Germinal center (tissue), 1 donor: ENCODE measurements at regions not wholly inside any gene's neighbourhood (a gene's known extent, or its start where the extent isn't known, plus 50 kb on each side); places are given as distances from the start of the nearest gene placed in this dataset.
"Not testable (repeated sequence)": the region's sequence is repeated elsewhere in the genome, so short reads cannot be mapped to it uniquely, and the experiment has no call there.

Source experiments
- DNase-seq: peaks from one replicate; pipeline ENCODE4 v3.0.0; 2012; ENCODE audit warnings: mixed read lengths, low spot score

- no peak for DNase-seq
These were observed 2384.8 kb upstream of the ACO1 start for GRCh38 chr9:29999645-30000044.

GRCh38 chr9:30010691-30011090 lies 2373.8 kb upstream of the ACO1 start:
- DNase-seq, result no peak

GRCh38 chr9:30012622-30013021 lies 2371.8 kb upstream of the ACO1 start:
- no peak for DNase-seq

- no peak for DNase-seq
These were observed 2369.4 kb upstream of the ACO1 start for GRCh38 chr9:30015073-30015472.

DNA sequence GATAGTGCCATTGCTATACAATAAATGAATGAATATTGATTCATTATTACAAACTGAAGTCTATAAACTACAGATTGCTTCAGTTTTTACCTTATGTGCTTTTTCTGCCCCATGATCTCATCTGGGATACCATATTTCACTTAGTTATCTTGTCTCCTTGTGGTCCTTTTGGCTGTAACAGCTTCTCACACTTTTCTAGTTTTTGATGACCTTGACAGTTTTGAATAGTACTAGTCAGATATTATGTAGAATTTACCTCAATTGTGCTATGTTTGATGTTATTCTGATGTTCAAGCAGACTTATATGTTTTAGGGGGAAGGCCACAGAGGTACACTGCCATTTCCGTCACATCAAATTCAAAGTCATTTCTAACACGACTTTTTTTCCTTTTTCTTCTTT lies 2364.3 kb upstream of the ACO1 start:
- no peak for DNase-seq

DNA sequence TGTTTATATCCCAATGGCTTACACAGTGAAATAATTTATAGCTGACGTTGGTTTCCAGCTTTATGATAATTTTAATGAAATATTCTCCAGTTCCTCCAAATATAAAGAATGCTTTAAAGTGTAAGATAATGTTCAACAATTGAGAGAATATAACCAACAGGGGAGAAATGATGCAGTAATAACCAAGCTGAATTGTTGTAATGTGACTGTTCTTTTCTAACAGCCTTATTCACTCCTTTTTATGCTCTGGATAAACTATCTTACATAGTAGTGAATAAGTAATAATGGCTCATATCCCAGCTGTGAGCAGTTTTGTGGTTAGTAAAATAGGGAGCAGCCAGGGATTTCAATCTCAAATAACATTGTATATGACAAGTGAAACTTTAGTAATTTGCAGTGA lies 2348.7 kb upstream of the ACO1 start:
- no peak for DNase-seq

DNA sequence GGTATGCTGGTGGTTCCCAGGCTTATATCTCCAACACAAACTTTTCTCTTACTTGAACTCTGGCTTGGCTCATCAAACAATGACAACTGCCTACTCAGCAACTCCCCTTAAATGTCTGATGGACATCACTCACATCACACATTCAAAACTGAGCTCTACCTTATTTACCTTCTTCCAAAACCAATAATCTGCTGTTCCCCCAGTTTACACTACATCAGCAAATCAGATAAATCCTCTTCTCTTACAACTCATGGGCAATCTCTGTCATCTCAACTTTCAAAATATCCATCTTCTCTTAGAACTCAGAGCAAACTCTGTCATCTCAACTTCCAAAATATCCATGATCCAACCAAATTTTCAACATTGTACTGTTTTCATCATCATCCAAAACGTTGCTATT lies 2347.9 kb upstream of the ACO1 start:
- DNase-seq, result no peak

- no peak for DNase-seq
These were observed 2344.7 kb upstream of the ACO1 start for GRCh38 chr9:30039712-30040111.

DNA sequence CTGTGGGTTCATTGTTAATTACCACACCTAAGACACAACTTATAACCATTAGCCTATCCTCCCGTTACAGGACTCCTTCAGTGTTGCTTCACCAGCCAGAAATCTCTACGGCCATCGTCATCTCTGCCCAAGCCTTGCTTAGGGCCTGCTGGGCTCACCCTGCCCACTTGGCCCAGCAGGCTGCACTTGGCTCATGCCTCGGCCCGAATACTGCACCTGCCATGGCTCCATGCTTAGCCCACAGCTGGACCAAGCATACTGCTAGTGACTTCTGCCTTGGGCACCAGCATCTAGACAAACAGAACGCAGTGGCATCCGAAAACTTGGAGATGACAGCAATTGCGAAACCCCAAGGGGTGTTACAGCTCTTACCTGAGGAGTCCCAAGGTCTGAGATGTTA lies 2336.0 kb upstream of the ACO1 start:
- no peak for DNase-seq

DNA sequence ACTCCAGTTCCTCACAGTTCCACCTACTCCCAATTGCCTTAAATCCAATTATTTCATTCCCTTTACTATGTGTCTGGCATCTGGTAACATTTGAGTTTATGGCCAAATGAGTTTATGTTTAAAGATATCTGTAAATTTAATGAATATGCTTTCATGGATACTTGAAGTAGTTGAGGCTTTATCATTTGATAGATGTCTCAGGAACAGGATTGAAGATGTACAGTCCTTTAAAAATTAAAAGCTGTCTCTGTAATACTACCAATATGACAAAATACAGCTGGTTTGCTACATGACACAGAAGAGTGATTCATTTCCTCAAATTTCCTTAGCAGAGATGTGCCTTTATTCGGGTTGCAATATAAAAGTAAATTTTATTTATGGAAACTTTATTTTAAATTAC lies 2326.0 kb upstream of the ACO1 start:
- DNase-seq, result no peak

- no peak for DNase-seq
These were observed 2323.5 kb upstream of the ACO1 start for GRCh38 chr9:30060976-30061375.

DNA sequence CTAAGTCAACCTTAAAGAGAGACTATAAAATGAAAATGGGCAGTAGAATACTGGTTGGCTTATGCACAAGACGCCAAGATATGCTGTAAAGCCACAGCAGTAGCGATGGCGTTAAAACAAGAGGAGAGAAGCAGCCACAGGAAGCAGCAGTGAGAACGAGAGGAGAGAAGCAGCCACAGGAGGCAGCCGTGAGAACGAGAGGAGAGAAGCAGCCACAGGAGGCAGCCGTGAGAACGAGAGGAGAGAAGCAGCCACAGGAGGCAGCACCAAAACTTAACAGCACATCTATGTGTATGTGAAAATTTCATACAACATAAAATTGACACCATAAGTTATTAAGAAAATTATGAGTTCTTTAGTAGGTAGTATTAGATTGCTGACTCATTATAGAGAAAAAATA lies 2318.6 kb upstream of the ACO1 start:
- no peak for DNase-seq

DNA sequence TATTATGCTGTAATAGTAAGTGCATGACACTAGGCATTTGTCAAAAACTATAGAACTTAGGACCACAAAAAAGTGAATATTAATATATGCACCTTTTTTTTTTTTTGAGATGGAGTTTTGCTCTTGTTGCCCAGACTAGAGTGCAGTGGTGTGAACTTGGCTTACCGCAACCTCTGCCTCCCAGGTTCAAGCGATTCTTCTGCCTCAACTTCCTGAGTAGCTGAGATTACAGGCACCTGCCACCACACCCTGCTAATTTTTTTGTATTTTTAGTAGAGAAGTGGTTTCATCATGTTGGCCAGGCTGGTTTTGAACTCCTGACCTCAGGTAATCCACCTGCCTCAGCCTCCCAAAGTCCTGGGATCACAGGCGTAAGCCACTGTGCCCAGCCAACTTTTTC lies 2315.2 kb upstream of the ACO1 start:
- DNase-seq, result not testable (repeated sequence)

- DNase-seq, result no peak
These were observed 2309.4 kb upstream of the ACO1 start for GRCh38 chr9:30075022-30075421.

GRCh38 chr9:30075451-30076199 lies 2308.8 kb upstream of the ACO1 start:
- DNase-seq, result no peak

GRCh38 chr9:30078195-30078594 lies 2306.2 kb upstream of the ACO1 start:
- DNase-seq, result no peak

GRCh38 chr9:30089428-30089827 lies 2295.0 kb upstream of the ACO1 start:
- no peak for DNase-seq

- no peak for DNase-seq
These were observed 2280.6 kb upstream of the ACO1 start for GRCh38 chr9:30103647-30104394.

DNA sequence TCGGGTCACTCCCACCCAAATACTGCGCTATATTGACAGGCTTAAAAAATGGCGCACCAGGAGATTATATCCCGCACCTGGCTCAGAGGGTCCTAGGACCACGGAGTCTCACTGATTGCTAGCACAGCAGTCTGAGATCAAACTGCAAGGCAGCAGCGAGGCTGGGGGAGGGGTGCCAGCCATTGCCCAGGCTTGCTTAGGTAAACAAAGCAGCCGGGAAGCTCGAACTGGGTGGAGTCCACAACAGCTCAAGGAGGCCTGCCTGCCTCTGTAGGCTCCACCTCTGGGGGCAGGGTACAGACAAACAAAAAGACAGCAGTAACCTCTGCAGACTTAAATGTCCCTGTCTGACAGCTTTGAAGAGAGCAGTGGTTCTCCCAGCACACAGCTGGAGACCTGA lies 2277.3 kb upstream of the ACO1 start:
- not testable (repeated sequence) for DNase-seq

DNA sequence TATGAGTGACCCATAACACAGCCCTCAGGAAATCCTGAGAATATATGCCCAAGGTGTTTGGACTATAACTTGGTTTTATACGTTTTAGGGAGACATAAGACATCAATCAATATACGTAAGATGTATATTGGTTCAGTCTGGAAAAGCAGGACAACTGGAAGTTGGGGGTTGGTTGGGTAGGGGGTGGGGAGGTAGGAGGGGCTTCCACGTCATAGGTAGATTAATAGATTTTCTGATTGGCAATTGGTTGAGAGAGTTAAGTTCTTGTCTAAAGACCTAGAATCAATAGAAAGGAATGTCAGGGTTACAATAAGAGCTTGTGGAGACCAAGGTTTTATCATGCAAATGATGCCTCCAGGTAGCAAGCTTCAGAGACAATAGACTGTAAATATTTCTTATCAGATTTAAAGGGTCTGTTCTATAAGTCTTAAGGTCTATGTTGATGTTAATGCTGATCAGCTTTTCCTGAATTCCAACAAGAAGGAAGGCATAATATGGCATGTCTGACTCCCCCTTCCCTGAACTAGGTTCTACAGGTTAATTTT lies 2267.7 kb upstream of the ACO1 start:
- DNase-seq, result no peak

GRCh38 chr9:30120666-30121065 lies 2263.8 kb upstream of the ACO1 start:
- DNase-seq, result no peak

DNA sequence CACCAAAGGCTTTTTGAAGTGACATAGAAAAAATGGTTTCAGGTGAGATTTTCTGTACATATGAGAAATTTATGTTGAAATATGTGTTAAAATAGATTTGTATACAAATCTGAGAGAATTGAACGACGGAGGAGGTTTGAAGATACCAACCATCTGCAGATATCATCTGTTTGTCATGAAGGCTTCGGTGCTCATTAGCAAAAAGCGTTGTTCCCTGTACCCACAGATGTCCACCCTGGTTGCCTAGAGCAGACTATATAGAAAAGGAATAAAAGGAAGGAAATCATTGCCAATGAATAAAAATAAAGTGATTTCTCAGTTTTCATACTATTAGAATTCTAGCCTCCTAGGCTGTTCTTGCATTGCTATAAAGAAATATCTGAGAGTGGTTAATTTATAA lies 2262.8 kb upstream of the ACO1 start:
- no peak for DNase-seq

GRCh38 chr9:30125881-30126280 lies 2258.6 kb upstream of the ACO1 start:
- no peak for DNase-seq
